HG02870 (cell line): ENCODE measurements at regions not wholly inside any gene's neighbourhood (a gene's known extent, or its start where the extent isn't known, plus 50 kb on each side); places are given as distances from the start of the nearest gene placed in this dataset.

Experiments
- ATAC-seq: cut with Tn5 transposase; IDR thresholded peaks from one replicate; pipeline ENCODE4 v1.9.1; 2021; ENCODE audit warnings: mild to moderate bottlenecking, moderate library complexity; ENCODE audit not compliant: unreplicated experiment

DNA sequence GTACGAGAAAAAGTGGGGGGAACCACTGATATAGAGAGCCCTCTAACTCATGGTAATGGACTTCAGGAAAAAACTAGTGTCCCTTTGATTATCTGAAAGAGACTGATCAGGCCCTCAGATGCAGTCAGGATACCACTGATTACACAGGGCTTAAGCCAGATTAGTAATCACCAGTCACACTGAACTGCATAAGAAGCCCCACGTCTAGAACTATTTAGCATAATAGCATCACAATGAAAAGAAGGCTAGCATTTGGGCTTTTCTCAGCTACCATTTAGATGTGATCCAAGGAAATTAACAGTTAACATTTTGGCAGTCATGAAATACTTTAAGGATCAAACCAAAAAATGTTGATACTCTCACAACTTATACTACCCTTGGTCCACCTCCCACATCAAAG lies 813.1 kb upstream of the POU3F3 start:
- ATAC-seq = no peak

GRCh38 chr2:104041351-104041750 lies 812.6 kb upstream of the POU3F3 start:
- no peak for ATAC-seq

- no peak for ATAC-seq
Measured at GRCh38 chr2:104043864-104044263, 810.1 kb upstream of the POU3F3 start.

GRCh38 chr2:104045071-104045470 lies 808.8 kb upstream of the POU3F3 start:
- no peak for ATAC-seq

DNA sequence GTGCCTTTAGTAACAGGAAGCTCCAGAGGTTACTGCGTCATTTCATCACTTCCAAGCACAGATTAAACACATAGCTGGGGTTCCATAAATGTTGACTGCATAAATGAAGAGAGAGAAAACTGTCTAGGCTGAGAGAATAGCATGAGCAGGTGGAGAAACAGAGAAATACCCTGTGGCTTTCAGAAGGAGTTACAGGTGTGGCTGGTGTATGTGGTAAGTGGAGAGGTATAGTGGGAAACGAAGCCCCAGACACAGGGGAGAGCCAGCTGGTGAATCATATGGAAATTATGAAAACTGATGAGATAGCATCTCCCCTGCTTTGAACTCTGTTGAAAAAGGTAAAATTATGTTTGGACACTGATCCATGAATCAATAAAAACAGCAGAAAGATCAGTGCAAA lies 807.4 kb upstream of the POU3F3 start:
- no peak for ATAC-seq

DNA sequence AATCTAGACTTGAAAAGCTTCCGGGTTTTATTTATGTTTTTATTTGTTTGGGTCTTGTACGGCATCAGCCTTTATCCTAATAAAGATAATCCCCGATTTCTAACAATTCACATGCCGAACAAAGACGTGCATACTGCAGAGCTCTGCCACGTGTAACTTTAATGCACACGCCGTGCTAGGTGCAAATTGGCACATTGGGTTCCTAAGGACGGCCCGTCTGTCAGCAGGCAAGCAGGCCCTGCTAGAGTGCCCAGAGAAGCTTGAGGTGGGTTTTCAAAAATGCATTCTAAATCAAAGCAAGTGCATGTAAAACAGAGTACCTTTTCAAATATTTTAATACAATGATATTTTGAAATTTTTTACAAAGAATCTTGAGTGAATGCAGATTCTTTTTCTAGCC lies 806.4 kb upstream of the POU3F3 start:
- no peak for ATAC-seq

- no peak for ATAC-seq
Measured at GRCh38 chr2:104049438-104049837, 804.5 kb upstream of the POU3F3 start.

DNA sequence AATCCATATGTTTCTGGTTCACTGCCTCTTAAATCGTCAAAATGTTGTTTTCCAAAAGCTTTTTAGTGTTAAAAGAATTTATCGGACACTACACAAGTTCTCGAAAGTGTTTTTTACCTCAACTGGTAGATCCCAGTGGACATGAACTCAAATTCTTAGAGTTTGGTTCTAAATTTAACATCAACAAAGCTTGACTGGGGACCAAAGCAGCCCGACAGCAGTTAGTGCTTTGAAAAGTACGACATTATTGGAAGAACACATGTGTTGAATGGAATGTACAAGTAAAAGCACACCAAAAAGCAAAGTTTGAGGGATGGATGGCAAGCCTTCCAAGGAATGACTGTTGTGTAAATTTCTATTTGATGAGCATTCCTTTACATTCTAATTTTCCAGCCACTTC lies 803.9 kb upstream of the POU3F3 start:
- ATAC-seq = no peak

DNA sequence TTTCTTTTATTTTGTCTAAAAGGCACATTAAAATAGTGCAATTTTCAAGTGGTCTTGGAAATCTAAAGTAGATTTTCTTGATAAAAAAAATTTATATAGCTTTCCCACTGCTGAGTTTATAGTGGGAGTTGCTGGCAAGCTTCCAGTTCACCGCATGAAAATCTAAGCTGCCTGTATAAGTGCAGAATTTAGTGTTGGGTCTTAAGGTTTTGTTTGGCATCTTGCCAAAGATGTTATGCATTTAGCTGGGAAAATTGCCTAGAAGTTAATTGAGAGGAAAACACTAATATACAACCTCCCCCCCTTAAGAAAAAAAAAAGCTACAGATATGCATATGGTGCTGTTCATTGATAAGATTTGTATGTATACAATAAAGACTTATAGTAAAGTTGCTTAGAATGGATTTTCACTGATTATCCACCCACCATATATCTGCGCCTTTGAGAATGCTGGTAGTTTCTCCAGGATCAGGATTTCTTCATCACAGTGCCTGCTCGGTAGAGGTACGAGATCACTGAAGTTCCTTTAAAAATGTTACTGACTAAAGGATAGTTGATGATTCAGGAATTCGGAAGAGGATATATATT lies 803.2 kb upstream of the POU3F3 start:
- ATAC-seq = no peak

- no peak for ATAC-seq
Measured at GRCh38 chr2:104051766-104052165, 802.1 kb upstream of the POU3F3 start.

GRCh38 chr2:104052356-104052755 lies 801.6 kb upstream of the POU3F3 start:
- no peak for ATAC-seq

DNA sequence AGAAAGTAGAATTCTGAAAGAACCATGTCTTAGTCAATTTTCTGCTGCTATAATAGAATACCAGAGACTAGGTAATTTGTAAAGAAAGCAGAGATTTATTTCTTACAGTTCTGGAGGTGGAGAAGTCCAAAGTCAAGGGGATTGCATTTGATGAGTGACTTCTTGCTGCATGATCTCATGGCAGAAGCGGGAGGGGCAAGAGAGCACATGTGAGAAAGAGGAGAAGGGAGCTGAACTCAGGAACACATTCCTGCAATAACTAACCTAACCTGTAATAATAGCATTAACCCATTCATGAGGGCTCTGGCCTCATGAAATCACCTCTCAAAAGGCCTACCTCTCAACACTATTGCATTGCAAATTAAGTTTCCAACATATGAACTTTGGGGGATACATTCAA lies 797.5 kb upstream of the POU3F3 start:
- ATAC-seq = no peak

- no peak for ATAC-seq
Measured at GRCh38 chr2:104068665-104069064, 785.2 kb upstream of the POU3F3 start.

GRCh38 chr2:104077573-104077972 lies 776.3 kb upstream of the POU3F3 start:
- no peak for ATAC-seq

- no peak for ATAC-seq
Measured at GRCh38 chr2:104078431-104079157, 775.3 kb upstream of the POU3F3 start.

- ATAC-seq = no peak
Measured at GRCh38 chr2:104088745-104089144, 765.2 kb upstream of the POU3F3 start.

DNA sequence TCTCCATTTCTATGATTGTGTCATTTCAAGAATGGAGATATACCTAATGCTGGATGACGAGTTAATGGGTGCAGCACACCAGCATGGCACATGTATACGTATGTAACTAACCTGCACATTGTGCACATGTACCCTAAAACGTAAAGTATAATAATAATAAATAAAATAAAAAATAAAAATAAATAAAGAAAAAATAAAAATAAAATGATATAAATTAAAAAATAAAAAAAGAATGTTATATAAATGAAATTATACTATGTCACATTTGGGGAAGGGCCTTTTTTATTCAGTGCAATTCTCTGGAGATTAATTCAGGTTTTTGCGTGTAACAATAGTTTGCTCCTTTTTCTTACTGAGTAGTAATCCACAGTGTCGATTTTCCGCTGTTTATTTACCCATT lies 763.5 kb upstream of the POU3F3 start:
- ATAC-seq = no peak

GRCh38 chr2:104091894-104092293 lies 762.0 kb upstream of the POU3F3 start:
- no peak for ATAC-seq

DNA sequence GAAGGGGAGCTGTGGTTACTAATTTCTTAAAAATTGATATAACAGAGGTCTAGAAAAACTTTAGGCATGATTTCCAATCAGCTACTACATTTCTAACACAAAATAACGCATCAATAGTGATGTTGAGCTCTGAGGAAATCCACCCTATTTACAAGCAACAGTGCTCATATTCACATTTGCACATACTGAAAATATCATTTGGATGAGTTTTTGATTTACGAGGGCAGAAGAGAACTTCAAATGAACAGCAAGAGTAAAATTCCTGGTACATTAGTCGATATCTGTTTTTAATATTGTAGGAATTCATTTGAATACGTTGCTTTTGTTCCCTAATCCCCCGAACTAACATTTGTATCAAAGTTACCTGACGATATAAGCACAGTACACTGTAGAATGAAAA lies 761.0 kb upstream of the POU3F3 start:
- no peak for ATAC-seq

GRCh38 chr2:104102615-104103014 lies 751.3 kb upstream of the POU3F3 start:
- no peak for ATAC-seq

DNA sequence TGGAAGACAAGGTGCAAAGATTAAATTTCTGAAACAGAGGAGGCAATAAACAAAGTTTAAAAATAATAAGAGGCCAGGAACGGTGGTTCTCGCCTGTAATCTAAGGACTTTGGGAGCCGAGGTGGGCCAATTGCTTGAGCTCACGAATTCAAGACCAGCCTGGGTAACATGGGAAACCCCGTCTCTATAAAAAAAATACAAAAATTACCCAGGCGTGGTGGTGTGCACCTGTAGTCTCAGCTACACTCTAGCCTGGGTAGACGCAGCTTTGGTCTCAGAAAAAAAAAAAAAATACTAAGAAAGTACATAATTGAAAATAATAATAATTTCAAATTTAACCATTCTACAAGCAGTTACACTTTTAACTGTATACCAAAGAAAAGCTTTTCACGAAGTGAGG lies 744.6 kb upstream of the POU3F3 start:
- ATAC-seq = no peak

DNA sequence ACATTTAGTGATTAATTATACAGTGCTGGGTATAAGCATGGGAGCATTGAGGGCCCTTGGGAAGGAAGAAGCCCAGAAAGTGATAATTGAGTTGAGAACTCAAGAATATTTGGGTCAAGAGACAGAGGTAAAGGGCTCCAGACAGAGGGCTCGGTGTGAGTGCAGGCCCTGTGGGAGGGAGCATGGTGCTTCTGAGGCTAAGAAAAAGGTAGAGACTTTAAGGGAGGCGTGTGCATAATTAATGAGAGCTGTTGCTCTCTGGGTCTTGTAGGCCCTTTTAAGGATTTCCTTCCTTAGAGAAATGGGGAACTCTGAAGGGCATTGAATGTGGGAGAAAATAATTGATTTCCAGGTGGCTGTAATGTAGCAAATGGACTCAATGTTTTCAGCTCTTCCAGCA lies 735.0 kb upstream of the POU3F3 start:
- ATAC-seq = no peak

GRCh38 chr2:104120171-104120570 lies 733.7 kb upstream of the POU3F3 start:
- no peak for ATAC-seq
